Omental fat pad (tissue), 3 donors: ENCODE measurements at regions not wholly inside any gene's neighbourhood (a gene's known extent, or its start where the extent isn't known, plus 50 kb on each side); places are given as distances from the start of the nearest gene placed in this dataset.
A peak's percentile ranks its signal among the peaks of the same experiment; 100 is the strongest.

Source experiments
- ATAC-seq: fragments of 150-250 bp; one replicate; pipeline ENCODE4 v1.9.1; 2016; ENCODE audit warnings: mild to moderate bottlenecking, moderate library complexity; ENCODE audit not compliant: low FRiP score
- DNase-seq: peaks from one replicate; pipeline ENCODE4 v3.0.0-alpha.2; 2019; ENCODE audit warnings: low spot score
- TF ChIP-seq, protein P1 (sequence below), 3 donors: fragments of 450-650 bp; IDR thresholded peaks; one replicate each; pipeline ENCODE4 v1.5.1; 2016 to 2017; ENCODE audit warnings: antibody characterized with exemption in 3 of 3, mild to moderate bottlenecking in 3 of 3, moderate library complexity in 2 of 3

DNA sequence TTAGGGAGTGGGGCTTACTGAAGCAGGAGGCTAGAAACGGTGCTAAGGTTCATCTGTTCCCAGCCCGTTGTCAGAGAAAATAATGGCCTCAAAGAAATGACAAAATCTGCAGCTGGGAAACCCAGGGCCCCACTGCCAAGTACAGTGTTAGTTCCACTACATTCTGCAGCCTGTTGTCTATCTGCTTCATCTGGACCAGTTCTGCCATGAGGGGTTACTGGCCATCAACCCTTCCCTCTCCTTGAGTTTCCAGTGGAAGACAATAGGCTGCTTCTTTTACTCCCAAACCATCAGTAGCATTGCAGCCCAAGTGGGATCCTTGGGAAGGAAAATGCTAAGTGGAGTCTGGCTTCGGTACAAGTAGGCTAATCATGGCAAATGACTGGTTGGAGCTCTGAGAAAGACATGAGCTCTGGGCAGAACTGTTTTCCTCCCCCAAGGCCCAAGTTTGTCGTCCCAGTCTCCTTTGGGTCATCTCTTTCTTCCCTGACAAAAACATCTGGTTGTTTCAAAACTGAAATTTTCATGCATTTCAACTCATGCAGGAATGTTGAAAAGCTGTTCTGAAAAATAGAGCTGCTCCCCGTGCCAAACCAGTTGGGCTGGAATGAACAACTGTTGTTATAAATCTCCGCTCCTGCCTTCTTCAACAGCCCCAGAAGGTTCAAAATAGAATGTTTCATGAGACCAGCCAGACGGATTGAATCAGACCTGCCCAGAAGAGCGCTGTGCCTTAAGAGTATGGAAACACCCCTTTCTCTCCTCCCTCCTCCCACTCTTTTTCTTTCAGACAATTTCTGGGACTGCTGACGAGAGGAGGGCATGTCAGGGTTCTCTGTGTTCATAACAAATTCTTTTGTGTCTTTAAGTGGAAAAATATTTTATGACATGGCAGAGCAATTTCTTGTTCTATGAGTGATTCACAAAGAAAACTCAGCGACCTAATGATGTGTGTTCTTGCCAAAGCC lies 116.6 kb downstream of the RAB18 start:
- no peak for DNase-seq
- TF ChIP-seq, protein P1, sequence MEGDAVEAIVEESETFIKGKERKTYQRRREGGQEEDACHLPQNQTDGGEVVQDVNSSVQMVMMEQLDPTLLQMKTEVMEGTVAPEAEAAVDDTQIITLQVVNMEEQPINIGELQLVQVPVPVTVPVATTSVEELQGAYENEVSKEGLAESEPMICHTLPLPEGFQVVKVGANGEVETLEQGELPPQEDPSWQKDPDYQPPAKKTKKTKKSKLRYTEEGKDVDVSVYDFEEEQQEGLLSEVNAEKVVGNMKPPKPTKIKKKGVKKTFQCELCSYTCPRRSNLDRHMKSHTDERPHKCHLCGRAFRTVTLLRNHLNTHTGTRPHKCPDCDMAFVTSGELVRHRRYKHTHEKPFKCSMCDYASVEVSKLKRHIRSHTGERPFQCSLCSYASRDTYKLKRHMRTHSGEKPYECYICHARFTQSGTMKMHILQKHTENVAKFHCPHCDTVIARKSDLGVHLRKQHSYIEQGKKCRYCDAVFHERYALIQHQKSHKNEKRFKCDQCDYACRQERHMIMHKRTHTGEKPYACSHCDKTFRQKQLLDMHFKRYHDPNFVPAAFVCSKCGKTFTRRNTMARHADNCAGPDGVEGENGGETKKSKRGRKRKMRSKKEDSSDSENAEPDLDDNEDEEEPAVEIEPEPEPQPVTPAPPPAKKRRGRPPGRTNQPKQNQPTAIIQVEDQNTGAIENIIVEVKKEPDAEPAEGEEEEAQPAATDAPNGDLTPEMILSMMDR (IDR thresholded peaks at IDR 0.05), result no peak

DNA sequence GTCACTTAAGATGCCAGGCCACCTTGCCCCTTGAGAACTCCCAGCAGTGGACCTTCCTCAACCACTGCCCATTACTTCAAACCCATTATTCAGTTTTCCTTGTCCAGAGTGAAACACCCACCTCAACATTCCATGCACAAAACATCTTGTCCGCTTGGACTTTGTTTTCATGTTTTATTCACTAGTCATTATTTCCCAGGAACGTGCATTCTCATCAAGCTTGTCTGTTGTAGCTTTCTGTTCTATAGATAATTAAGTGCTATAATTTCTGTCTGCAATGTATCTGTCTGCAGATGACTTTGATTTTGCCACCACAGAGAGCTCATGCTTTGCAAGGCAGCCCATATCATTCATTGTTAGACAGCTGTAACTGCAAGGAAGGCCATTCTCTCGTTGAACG lies 117.4 kb downstream of the RAB18 start:
- DNase-seq (no peak), ATAC-seq (no peak)
- TF ChIP-seq, protein P1 (IDR thresholded peaks at IDR 0.05), result no peak

More for the DNA sequence above, 116.6 kb downstream of the RAB18 start:
- ATAC-seq, result peak; percentile 87

DNA sequence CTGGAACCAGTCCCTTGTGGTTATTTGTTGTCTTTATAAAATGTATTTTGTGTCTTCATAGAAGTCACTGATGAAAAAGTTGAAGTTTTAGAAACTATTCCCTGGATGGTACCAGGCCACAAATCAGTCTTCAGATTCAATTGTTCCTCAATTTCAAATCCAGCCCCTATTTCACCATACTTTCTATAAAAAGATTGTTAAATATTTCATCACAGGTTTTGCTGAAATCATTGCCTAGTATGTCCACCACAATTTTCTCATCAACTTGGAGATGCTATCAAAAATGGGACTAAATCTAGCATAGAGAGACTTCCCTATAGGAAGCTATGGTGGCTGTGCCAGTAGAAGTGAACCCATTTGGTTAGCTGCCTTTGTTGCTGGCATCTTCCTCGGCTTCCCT lies 118.5 kb downstream of the RAB18 start:
- no peak for ATAC-seq
- no peak for DNase-seq
- TF ChIP-seq, protein P1 (IDR thresholded peaks at IDR 0.05), result no peak
